Suprapubic skin (tissue), 4 donors: ENCODE measurements at regions not wholly inside any gene's neighbourhood (a gene's known extent, or its start where the extent isn't known, plus 50 kb on each side); places are given as distances from the start of the nearest gene placed in this dataset.

Experiments used
- EP300 ChIP-seq: sonication (generic); formaldehyde crosslinking; IDR thresholded peaks from one replicate; pipeline ENCODE4 v1.6.1; 2017; ENCODE audit warnings: antibody characterized with exemption
- POLR2A ChIP-seq, 2 donors: fragments of 450-650 bp; IDR thresholded peaks; one replicate each; pipeline ENCODE4 v1.6.1; 2017; ENCODE audit warnings: antibody characterized with exemption in 2 of 2, mild to moderate bottlenecking in 2 of 2, moderate library complexity in 2 of 2
- POLR2AphosphoS5 ChIP-seq, 3 donors: sonication (generic); formaldehyde crosslinking; IDR thresholded peaks; one replicate each; pipeline ENCODE4 v1.6.1; 2017; ENCODE audit warnings: antibody characterized with exemption in 3 of 3
- TF ChIP-seq, protein P1 (sequence below), 2 donors: fragments of 200-600 bp in 1 of 2; fragments of 450-650 bp in 1 of 2; sonication (generic) in 1 of 2; IDR thresholded peaks; one replicate each; pipeline ENCODE4 v1.5.1; 2016 to 2019; ENCODE audit warnings: antibody characterized with exemption in 2 of 2, mild to moderate bottlenecking in 1 of 2, moderate library complexity in 1 of 2

DNA sequence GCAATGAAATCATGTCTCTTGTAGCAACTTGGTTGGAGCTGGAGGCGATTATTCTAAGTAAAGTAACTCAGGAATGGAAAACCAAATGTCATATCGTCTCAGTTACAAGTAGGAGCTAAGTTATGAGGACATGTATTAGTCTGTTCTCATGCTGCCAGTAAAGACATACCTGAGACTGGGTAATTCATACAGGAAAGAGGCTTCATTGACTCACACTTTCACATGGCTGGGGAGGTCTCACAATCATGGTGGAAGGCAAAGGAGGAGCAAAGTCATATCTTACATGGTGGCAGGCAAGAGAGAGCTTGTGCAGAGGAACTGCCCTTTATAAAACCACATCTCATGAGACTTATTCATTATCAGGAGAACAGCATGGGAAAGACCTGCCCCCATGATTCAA is 370.1 kb upstream of the PRKCQ start:
- TF ChIP-seq EP300 (no peak), POLR2AphosphoS5 (IDR thresholded peaks at IDR 0.05) (no peak), POLR2A (IDR thresholded peaks at IDR 0.05) (no peak)
- TF ChIP-seq, protein P1, sequence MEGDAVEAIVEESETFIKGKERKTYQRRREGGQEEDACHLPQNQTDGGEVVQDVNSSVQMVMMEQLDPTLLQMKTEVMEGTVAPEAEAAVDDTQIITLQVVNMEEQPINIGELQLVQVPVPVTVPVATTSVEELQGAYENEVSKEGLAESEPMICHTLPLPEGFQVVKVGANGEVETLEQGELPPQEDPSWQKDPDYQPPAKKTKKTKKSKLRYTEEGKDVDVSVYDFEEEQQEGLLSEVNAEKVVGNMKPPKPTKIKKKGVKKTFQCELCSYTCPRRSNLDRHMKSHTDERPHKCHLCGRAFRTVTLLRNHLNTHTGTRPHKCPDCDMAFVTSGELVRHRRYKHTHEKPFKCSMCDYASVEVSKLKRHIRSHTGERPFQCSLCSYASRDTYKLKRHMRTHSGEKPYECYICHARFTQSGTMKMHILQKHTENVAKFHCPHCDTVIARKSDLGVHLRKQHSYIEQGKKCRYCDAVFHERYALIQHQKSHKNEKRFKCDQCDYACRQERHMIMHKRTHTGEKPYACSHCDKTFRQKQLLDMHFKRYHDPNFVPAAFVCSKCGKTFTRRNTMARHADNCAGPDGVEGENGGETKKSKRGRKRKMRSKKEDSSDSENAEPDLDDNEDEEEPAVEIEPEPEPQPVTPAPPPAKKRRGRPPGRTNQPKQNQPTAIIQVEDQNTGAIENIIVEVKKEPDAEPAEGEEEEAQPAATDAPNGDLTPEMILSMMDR (IDR thresholded peaks at IDR 0.05) = no peak
